ENCODE measurements at regions not wholly inside any gene's neighbourhood (a gene's known extent, or its start where the extent isn't known, plus 50 kb on each side); places are given as distances from the start of the nearest gene placed in this dataset.
A peak's percentile ranks its signal among the peaks of the same experiment; 100 is the strongest.

DNA sequence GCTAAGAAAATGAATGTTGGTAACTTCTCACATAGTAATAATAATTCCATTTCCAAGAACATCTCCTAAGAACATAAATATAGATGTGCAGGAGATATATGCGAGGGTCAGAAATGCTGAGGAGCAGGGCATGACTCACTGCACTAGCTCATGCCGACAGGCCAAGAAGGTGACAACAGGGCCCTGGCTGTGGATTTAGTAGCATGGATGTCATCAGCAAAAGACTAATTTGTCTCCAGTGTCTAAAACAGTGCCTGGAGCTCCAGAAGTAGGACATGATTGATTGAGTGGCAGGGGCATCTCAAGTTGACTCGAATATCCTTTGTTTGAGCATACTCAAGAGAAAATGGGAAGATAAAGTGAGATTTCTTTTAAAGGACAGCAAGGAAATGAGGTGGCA, 207.0 kb upstream of the FOXA2 start:
- DNase-seq, result no peak

DNA sequence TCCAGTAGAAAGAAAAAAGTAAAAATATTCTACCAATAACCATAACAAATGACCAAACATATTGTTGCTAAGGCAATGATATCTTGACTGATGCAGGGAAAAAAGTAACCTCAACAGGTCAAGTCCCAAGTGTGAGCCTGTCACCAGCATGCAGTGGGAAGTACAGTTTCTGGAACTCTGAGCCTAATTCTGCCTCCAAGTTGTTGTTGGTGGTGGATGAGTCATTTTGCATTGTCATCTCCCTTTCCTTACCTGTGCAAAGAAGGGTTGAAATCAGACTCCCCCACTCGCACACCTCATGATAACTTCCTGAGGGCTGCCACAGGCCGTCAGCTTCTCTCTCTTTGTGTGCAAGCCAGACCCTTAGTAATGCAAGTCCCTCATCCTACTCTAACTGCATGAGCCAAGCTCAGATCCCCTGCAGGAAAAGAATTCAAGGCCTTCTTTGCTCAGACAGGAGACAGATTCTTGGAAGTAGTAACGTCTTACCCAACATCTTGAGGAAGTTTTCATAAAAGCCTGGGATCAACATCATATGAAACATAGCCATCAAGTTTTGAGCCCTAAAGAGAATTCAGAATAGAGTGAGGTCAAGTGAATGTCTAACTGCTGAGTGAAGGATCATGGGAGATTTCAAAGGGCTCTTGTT, 207.6 kb upstream of the FOXA2 start:
- DNase-seq, result no peak

GRCh38 chr20:22794200-22794599, 209.8 kb upstream of the FOXA2 start:
- no peak for DNase-seq

DNA sequence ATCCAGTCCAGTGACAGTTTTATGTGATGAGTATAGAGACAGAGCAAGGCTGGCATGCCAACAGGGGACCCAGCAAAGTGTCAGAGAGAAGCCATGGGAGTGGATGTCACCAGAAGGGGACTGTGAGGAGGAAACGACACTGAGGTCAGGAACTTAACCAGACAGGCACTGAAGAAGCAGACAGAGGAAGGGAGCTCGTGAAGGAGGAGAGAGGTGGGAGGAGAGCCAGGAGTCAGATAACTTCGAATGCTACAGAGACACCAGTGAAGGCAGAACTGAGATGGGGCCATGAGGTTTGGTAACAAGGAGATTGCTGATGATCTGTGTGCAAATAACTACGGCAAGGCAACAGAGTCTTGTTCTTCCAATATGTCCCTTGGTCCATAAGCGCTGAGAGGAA, 211.1 kb upstream of the FOXA2 start:
- DNase-seq, result no peak

- DNase-seq, result no peak
Observed at GRCh38 chr20:22795871-22796270, 211.5 kb upstream of the FOXA2 start.

- no peak for DNase-seq
Observed at GRCh38 chr20:22796469-22797077, 212.2 kb upstream of the FOXA2 start.

- DNase-seq, result no peak
Observed at GRCh38 chr20:22797103-22797502, 212.7 kb upstream of the FOXA2 start.

DNA sequence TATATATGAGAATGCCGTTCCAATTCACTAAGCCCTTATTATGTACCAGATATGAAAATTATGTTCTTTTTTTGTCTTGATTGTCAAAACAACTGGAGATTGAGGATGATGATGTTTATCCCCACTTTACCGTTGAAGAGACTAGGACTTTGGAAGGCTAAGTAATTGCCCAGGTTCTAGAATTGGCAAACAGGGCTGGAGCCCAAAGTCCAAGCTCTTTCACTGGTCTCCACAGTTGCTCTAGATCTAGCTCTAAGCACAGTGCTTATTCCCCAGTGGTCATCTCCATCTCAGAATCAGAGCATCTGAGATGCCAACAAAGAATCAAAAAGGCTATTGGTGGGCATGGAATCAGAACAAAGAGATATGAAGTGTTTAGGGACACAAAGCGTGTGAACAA, 215.3 kb upstream of the FOXA2 start:
- no peak for DNase-seq

DNA sequence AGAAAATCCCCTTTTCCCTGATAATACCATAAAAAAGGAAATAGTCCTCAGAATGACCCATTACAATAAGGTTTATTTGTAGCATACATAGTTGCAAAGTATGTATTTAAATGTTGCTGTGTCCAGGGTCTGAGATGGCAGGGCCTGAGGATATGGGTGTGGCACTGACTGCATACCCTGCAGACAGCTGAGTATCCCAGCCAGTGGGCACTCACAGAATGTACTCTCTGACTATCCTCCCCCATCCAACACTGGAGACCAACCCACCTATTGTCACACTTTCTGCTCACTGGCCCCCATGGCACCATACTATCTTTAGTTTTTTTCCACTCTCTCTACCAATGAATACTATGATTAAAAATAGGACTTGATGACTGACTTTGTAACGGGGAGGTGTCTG, 215.8 kb upstream of the FOXA2 start:
- DNase-seq, result no peak

GRCh38 chr20:22801528-22801927, 217.2 kb upstream of the FOXA2 start:
- DNase-seq, result no peak

- DNase-seq, result no peak
Observed at GRCh38 chr20:22802296-22802695, 217.9 kb upstream of the FOXA2 start.

DNA sequence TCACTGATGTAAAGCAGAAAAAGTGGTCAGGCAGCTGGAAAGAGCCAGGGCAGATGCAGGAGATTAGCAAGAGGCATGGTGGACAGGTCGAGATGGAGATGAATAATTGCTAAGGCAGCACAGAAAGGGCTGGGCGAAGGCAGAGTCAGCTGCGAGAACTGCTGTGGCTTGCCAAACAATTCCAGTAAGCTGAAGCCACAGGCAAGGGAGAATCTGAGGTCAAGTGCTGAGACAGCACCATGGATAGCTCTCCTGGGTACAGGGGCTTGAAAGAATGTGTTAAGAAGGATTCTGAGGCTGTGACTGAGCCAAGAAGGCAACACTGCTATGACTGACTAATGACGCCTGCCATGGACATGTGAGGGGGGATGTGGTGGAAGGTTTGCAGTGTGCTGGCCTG, 220.8 kb upstream of the FOXA2 start:
- DNase-seq, result no peak

- no peak for DNase-seq
Observed at GRCh38 chr20:22805996-22806395, 221.6 kb upstream of the FOXA2 start.

GRCh38 chr20:22807045-22807444, 222.7 kb upstream of the FOXA2 start:
- no peak for DNase-seq

GRCh38 chr20:22807646-22808244, 223.4 kb upstream of the FOXA2 start:
- peak in 1 of 56 donors; percentile 24 for DNase-seq

GRCh38 chr20:22808628-22809027, 224.3 kb upstream of the FOXA2 start:
- DNase-seq, result no peak

DNA sequence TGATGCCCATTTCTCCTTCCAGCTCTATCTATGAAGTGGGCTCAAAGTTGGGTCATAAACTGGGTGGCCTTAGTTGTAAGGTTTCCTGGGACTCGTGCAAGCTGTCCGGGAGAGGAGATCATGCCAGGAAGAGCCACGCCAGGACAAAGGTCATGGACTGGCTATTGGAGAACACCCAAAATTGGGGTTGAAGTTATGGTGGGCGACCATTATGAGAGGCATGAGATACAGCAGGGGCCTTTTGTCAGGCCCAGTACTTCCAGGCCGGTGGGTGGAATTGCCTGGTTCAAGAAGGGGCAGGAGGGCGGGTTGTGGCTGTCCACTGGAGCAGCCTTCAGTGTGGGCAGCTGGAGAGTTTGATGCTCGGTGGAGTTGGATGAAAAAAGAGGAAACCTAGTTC, 225.1 kb upstream of the SSTR4 start:
- peak in 1 of 56 donors; percentile 2 for DNase-seq

DNA sequence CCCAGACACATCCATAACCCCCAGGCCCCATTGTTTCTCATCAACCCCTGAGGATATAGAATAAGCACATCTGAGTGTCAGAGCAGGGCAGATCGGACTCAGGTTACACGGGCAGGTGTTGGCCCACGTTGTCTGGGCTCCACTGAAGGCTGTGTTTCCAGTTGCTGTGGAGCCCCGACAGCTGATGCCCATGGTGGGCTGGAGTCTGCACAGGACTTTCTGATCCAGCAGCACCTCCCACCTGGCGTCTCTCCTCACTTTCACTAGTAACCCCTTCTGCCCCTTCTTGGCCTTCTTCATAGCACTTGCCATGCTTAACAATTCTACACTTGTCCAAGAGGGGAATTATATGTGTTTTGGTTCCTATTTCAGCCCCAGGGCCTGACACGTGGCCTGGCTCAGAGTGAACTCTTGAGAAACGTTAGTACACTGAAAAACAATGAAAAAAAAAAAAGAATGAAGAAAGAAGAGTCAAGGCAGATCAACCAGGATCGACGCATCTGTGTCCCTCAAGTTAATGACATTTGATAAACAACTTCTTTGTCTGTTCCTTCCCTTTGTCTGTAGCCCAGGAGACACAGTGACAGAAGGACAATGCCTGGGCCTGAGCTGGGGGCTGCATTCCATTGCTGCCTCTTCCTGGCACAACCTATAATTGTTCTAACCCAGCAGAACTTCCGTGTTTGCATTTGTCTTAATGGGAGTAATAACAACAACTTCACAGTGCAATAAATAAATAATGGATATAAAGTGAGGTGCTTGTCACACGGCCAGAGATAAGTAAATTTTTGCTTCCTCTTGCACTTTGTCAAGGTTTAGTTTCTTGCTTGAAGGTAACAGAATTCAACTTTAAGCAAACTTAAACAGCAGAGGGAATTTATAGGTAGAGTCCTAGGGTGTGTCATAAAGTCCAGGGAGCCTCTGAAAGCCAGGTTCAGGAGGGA, 224.2 kb upstream of the SSTR4 start:
- no peak for DNase-seq

DNA sequence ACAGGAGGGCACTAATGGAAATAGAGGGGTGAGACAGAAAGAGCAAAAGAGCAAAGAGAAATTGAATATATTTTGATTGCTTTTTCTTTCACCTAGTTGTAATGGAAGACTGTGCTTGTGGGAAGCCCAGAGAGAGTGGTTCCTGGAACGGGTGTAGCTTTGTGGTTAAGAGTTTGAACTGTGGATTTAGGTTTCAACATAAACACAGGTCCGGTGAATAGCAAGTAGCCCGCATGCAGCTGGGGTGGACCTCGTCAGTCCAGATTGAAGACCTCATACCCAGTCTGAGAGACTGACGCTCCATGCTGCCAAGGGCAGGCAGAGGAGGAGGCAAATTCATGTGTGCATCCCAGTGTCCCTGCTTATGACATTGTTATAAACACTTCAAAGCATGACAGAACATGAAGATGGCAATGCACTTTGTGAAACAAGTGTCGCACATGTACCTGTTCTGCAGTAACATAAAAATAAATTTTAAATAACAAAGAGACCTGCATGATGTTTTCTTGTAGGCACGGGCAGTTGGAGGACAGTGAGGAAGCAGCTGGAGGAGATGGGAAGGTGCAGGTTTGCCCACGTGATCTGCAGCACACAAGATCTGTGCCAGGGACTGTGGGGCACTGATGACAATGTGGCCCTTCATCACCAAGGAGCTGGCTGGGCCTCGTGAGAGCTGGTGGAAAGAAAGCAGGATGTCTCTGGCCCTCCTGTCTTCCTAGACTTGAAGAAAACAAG, 220.5 kb upstream of the SSTR4 start:
- DNase-seq, result no peak

- no peak for DNase-seq
Observed at GRCh38 chr20:22815206-22815551, 219.9 kb upstream of the SSTR4 start.

- no peak for DNase-seq
Observed at GRCh38 chr20:22815603-22816315, 219.4 kb upstream of the SSTR4 start.
